Activated CD4-positive, alpha-beta T cell treated with anti-CD3 and anti-CD28 coated beads for 4 hours (primary cell): ENCODE measurements at regions not wholly inside any gene's neighbourhood (a gene's known extent, or its start where the extent isn't known, plus 50 kb on each side); places are given as distances from the start of the nearest gene placed in this dataset.
A peak's percentile ranks its signal among the peaks of the same experiment; 100 is the strongest.
"Not testable (repeated sequence)": the region's sequence is repeated elsewhere in the genome, so short reads cannot be mapped to it uniquely, and the experiment has no call there.

Experiments
- DNase-seq, 2 donors: peaks; one replicate each; pipeline ENCODE4 v3.0.0-alpha.2; 2020

- no peak for DNase-seq
Observed at GRCh38 chr1:213324859-213325258, 273.8 kb downstream of the RPS6KC1 start.

- no peak for DNase-seq
Observed at GRCh38 chr1:213325482-213325881, 274.4 kb downstream of the RPS6KC1 start.

- DNase-seq, result no peak
Observed at GRCh38 chr1:213326281-213327016, 275.4 kb downstream of the RPS6KC1 start.

- no peak for DNase-seq
Observed at GRCh38 chr1:213327017-213327667, 276.1 kb downstream of the RPS6KC1 start.

- DNase-seq, result no peak
Observed at GRCh38 chr1:213329406-213330008, 278.5 kb downstream of the RPS6KC1 start.

- no peak for DNase-seq
Observed at GRCh38 chr1:213330281-213330680, 279.2 kb downstream of the RPS6KC1 start.

GRCh38 chr1:213331631-213332175 lies 280.7 kb downstream of the RPS6KC1 start:
- DNase-seq, result no peak

GRCh38 chr1:213332491-213332890 lies 281.4 kb downstream of the RPS6KC1 start:
- no peak for DNase-seq

GRCh38 chr1:213333121-213333520 lies 282.1 kb downstream of the RPS6KC1 start:
- DNase-seq, result no peak

- DNase-seq, result no peak
Observed at GRCh38 chr1:213335084-213335483, 284.0 kb downstream of the RPS6KC1 start.

GRCh38 chr1:213337025-213337678 lies 286.1 kb downstream of the RPS6KC1 start:
- no peak for DNase-seq

GRCh38 chr1:213340593-213340992 lies 289.6 kb downstream of the RPS6KC1 start:
- no peak for DNase-seq

- DNase-seq, result no peak
Observed at GRCh38 chr1:213345621-213346020, 294.6 kb downstream of the RPS6KC1 start.

- no peak for DNase-seq
Observed at GRCh38 chr1:213357403-213357802, 306.4 kb downstream of the RPS6KC1 start.

GRCh38 chr1:213358368-213358767 lies 307.3 kb downstream of the RPS6KC1 start:
- DNase-seq, result not testable (repeated sequence)

GRCh38 chr1:213362598-213362997 lies 311.6 kb downstream of the RPS6KC1 start:
- no peak for DNase-seq

- no peak for DNase-seq
Observed at GRCh38 chr1:213366141-213366831, 315.2 kb downstream of the RPS6KC1 start.

- no peak for DNase-seq
Observed at GRCh38 chr1:213369465-213369864, 318.4 kb downstream of the RPS6KC1 start.

- no peak for DNase-seq
Observed at GRCh38 chr1:213370523-213370922, 319.5 kb downstream of the RPS6KC1 start.

- DNase-seq, result no peak
Observed at GRCh38 chr1:213371525-213371846, 320.4 kb downstream of the RPS6KC1 start.

GRCh38 chr1:213371847-213372619 lies 321.0 kb downstream of the RPS6KC1 start:
- DNase-seq, result no peak

- peak; percentile 31 to 46 for DNase-seq
Observed at GRCh38 chr1:213374369-213374768, 323.3 kb downstream of the RPS6KC1 start.
